Astrocyte (in vitro differentiated cells and primary cell): ENCODE measurements at regions not wholly inside any gene's neighbourhood (a gene's known extent, or its start where the extent isn't known, plus 50 kb on each side); places are given as distances from the start of the nearest gene placed in this dataset.

Source experiments
- CTCF ChIP-seq: IDR thresholded peaks from 2 replicates; pipeline ENCODE4 v1.5.1; 2011; ENCODE audit warnings: low read depth, mild to moderate bottlenecking, inconsistent platforms, low read length, moderate library complexity; ENCODE audit not compliant: insufficient read depth
- EZH2 ChIP-seq: IDR thresholded peaks from 2 replicates; pipeline ENCODE4 v1.6.1; 2012; ENCODE audit warnings: mild to moderate bottlenecking, low read length, inconsistent platforms; ENCODE audit not compliant: insufficient read depth

DNA sequence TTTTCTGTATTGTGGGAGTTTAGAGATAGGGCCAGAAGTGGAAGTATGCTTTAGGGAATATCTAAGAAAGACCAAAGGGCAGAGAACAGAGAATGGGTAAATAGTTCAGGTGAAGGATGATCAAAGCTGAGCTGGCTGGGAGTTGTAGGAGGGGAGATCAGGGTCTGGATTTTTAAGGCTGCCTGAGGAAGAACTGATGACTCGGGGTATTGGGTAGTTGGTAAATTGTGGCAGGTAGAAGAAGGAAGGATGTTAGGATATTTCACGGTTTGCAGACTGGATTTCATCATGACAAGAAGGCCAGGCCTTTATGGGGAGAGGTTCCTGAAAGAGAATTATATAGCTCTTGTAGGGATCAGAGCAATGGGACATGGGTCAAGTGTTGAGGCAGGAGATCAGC lies 492.9 kb downstream of the UTRN start:
- TF ChIP-seq EZH2 (no peak), CTCF (no peak)
